ENCODE measurements at regions not wholly inside any gene's neighbourhood (a gene's known extent, or its start where the extent isn't known, plus 50 kb on each side); places are given as distances from the start of the nearest gene placed in this dataset.
A peak's percentile ranks its signal among the peaks of the same experiment; 100 is the strongest.

GRCh38 chr6:189676-190075, 102.6 kb upstream of the DUSP22 start:
- no peaks in the 10 kb centered on the region for H4K20me1 ChIP-seq (ENCODE audit: insufficient read depth, low read length)
- H3K4me2 ChIP-seq (ENCODE audit: low read length) = peak overlapping the region; percentile 30; the same call in 1 of the 2 replicates
- H3K9ac ChIP-seq (ENCODE audit: low read length) = peak overlapping the region; percentile 48
- no peak overlapping the region for H2AFZ ChIP-seq (ENCODE audit: low read length)
- no peaks in the 10 kb centered on the region for H3K9me3 ChIP-seq (ENCODE audit: low read length)
- no peaks in the 10 kb centered on the region for H3K9me2 ChIP-seq (ENCODE audit: low read depth, low read length)
- H3K4me1 ChIP-seq (ENCODE audit: insufficient read depth, low read length, severe bottlenecking) = peaks cover 83% of the 10 kb centered on the region
- no peaks in the 10 kb centered on the region for H3F3A ChIP-seq (ENCODE audit: insufficient read depth, low read length)
- no peaks in the 10 kb centered on the region for H3K36me3 ChIP-seq (ENCODE audit: insufficient read depth, low read length)
- TF ChIP-seq EZH2 (IDR thresholded peaks at IDR 0.05; ENCODE audit: borderline replicate concordance, low read length) = no peak
- no peak overlapping the region for H3K4me3 ChIP-seq (ENCODE audit: low read depth, low read length, poor library complexity, severe bottlenecking)
- H3K27ac ChIP-seq (ENCODE audit: low read depth, low read length, poor library complexity, severe bottlenecking) = peak overlapping the region; percentile 93
- no peaks in the 10 kb centered on the region for H3K79me2 ChIP-seq (ENCODE audit: insufficient read depth, low read length)
- no peaks in the 10 kb centered on the region for H3K27me3 ChIP-seq (ENCODE audit: insufficient read depth, low read length)

GRCh38 chr6:190596-191395, 101.5 kb upstream of the DUSP22 start:
- Histone ChIP-seq H3K4me3 (ENCODE audit: low read depth, low read length, poor library complexity, severe bottlenecking) (no peak overlapping the region), H4K20me1 (ENCODE audit: insufficient read depth, low read length) (no peaks in the 10 kb centered on the region), H3K4me2 (ENCODE audit: low read length) (peak overlapping the region; percentile 13; the same call in 1 of the 2 replicates), H3K9me3 (ENCODE audit: low read length) (no peaks in the 10 kb centered on the region), H3K36me3 (ENCODE audit: insufficient read depth, low read length) (no peaks in the 10 kb centered on the region), H3F3A (ENCODE audit: insufficient read depth, low read length) (no peaks in the 10 kb centered on the region), H2AFZ (ENCODE audit: low read length) (no peak overlapping the region), H3K9me2 (ENCODE audit: low read depth, low read length) (no peaks in the 10 kb centered on the region), H3K9ac (ENCODE audit: low read length) (peak overlapping the region; percentile 14; the same call in 1 of the 2 replicates), H3K4me1 (ENCODE audit: insufficient read depth, low read length, severe bottlenecking) (peaks cover 72% of the 10 kb centered on the region), H3K27ac (ENCODE audit: low read depth, low read length, poor library complexity, severe bottlenecking) (peak overlapping the region; percentile 93), H3K79me2 (ENCODE audit: insufficient read depth, low read length) (no peaks in the 10 kb centered on the region), H3K27me3 (ENCODE audit: insufficient read depth, low read length) (no peaks in the 10 kb centered on the region)
- no peak for TF ChIP-seq EZH2 (IDR thresholded peaks at IDR 0.05; ENCODE audit: borderline replicate concordance, low read length)
- TF ChIP-seq CTCF (IDR thresholded peaks at IDR 0.05; ENCODE audit: low read length) = peak; percentile 45

DNA sequence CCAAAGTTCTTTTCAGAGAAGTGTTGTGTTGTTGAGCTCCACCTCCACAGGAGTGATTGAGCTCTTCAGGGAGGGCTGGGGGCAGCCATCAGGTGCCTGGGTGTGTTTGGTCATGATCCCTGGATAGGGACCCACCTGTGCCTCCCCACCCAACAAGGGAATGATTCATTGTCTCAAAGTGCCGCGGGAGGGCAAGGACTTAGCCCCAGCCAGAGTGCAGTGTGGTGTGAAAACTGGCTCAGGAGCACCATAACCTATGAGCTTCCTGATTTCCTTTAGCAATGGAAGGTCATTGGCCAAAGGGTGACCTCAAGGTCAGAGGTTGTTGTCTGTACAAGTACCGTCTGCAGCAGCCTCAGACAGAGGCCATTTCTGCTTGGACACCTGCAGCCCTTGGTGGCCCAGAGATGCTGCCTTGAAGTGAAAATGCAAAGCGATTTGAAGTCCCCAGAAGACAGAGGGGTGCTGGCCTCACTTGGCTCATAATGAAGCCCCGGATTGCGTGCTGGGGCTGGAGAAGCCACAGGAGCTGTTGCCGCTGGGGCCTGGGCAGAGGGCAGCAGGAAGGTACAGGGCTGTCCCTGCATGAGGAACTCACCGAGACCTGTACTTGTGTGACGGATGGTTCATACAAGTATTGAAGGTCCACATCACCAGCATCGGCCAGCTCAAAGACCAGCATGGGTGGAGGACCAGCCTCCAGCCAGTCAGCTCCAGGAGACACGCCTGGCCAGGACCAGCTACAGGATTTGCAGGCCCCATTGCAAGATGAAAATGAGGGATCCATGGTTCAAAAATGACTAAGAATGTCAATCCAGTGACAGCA, 100.6 kb upstream of the DUSP22 start:
- Histone ChIP-seq H3K4me2 (ENCODE audit: low read length) (no peak overlapping the region), H3K9me2 (ENCODE audit: low read depth, low read length) (no peaks in the 10 kb centered on the region), H3K4me3 (ENCODE audit: low read depth, low read length, poor library complexity, severe bottlenecking) (no peak overlapping the region), H3K9me3 (ENCODE audit: low read length) (no peaks in the 10 kb centered on the region), H4K20me1 (ENCODE audit: insufficient read depth, low read length) (no peaks in the 10 kb centered on the region), H3F3A (ENCODE audit: insufficient read depth, low read length) (no peaks in the 10 kb centered on the region), H3K27ac (ENCODE audit: low read depth, low read length, poor library complexity, severe bottlenecking) (no peak overlapping the region), H3K4me1 (ENCODE audit: insufficient read depth, low read length, severe bottlenecking) (peaks cover 63% of the 10 kb centered on the region), H3K36me3 (ENCODE audit: insufficient read depth, low read length) (no peaks in the 10 kb centered on the region), H3K9ac (ENCODE audit: low read length) (peak overlapping the region; percentile 14; the same call in 1 of the 2 replicates), H3K79me2 (ENCODE audit: insufficient read depth, low read length) (no peaks in the 10 kb centered on the region), H3K27me3 (ENCODE audit: insufficient read depth, low read length) (no peaks in the 10 kb centered on the region), H2AFZ (ENCODE audit: low read length) (no peak overlapping the region)
- TF ChIP-seq EZH2 (IDR thresholded peaks at IDR 0.05; ENCODE audit: borderline replicate concordance, low read length) = no peak
- TF ChIP-seq CTCF (IDR thresholded peaks at IDR 0.05; ENCODE audit: low read length) = no peak

Measured in OCI-LY1 (cell line).